HG03442 (cell line): ENCODE measurements at regions not wholly inside any gene's neighbourhood (a gene's known extent, or its start where the extent isn't known, plus 50 kb on each side); places are given as distances from the start of the nearest gene placed in this dataset.

Experiments
- ATAC-seq: cut with Tn5 transposase; IDR thresholded peaks from one replicate; pipeline ENCODE4 v1.9.1; 2021; ENCODE audit warnings: mild to moderate bottlenecking, moderate library complexity; ENCODE audit not compliant: unreplicated experiment

GRCh38 chr1:217091561-217091960 is 368.3 kb upstream of the ESRRG start:
- no peak for ATAC-seq

DNA sequence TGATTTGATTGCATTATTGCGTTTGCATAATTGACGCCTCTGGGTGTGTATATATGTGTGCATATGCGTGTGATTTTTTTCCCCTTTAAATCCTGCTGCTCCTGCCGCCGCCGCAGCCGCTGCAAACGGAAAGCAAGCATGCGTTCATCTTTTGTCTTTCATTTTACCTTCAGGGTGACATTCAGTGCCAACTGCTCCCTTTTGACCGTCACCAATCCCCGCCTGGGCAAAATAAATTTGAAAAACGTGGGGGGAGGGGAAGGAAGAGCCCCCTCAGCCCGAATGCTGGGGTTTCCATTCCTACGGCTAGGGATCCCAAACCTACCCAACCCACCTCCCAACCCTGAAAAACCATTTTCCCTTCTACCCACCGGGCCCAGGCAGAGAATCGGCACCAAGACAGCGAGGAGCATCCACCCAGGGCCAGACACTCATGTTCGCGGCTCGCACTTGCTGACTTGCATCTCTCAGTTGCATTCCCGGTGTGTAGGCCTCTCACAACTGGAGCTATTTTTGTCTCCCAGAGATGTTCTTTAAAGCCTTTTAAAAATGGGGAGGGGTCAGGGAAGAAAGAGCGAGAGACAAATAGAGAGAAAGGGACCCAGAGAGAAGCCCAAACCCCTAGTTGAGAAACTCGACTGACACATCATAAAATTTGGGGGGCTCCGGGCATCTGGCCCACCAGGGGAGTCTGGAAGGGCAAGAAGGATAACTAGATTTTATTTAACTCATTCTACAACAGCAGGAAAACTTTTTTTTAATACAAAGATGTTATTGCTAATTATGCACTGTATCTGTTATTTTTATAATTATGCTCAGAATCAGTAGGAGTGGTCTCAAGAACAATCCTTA is 367.1 kb upstream of the ESRRG start:
- no peak for ATAC-seq

GRCh38 chr1:217089361-217090014 is 366.3 kb upstream of the ESRRG start:
- ATAC-seq, result no peak

- ATAC-seq, result no peak
Measured at GRCh38 chr1:217088521-217089284, 365.5 kb upstream of the ESRRG start.

- no peak for ATAC-seq
Measured at GRCh38 chr1:217088011-217088410, 364.8 kb upstream of the ESRRG start.

GRCh38 chr1:217079584-217079983 is 356.4 kb upstream of the ESRRG start:
- ATAC-seq, result no peak

DNA sequence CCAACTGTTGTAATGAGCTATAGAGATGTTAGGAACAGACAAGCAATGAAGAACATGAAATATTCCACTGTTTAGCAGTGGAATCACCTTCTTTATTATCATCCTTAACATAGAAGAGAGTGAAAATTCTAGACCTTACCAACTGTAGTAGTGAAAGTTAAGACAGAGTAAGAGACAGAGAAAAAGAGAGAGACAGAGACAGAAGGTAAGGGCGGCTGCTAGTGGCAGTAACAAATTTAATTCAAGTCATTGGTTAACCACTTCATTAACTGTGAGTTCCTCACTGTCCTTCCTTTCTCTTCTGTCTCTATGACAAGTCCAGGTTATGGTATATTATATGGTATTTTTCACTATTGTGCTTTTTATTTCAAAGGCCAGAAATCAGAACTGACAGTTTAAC is 355.7 kb upstream of the ESRRG start:
- ATAC-seq, result no peak

DNA sequence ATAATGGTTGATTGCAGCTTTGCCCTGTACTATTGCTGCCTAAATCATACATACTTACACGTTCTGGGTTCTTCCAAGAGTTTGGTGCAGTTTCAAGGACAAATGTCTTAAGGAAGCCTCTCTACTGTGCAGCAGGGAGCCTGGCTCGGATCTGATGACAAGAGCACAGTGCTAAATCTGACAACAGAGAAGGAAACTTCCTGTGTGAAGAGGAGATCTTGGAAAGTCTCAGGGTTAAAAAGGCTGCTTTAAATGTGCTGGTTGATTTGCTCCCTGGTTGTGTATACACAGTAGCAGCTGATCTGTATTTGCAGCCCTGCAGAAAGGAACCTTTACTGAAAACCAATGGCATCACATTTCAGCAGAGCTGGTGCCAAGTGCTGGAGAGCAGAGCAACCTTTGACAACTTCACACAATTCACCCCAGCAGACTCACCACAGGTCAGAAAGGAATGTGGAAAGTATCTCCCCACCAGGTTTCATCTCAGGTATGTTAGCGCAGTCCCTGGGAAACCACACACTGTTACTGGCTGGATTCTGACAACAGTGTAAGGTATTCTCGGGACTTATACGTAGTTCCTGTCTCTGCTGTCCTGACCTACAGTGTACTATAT is 355.0 kb upstream of the ESRRG start:
- ATAC-seq, result no peak

- ATAC-seq, result no peak
Measured at GRCh38 chr1:217077426-217077825, 354.2 kb upstream of the ESRRG start.

GRCh38 chr1:217076902-217077301 is 353.7 kb upstream of the ESRRG start:
- ATAC-seq, result no peak

DNA sequence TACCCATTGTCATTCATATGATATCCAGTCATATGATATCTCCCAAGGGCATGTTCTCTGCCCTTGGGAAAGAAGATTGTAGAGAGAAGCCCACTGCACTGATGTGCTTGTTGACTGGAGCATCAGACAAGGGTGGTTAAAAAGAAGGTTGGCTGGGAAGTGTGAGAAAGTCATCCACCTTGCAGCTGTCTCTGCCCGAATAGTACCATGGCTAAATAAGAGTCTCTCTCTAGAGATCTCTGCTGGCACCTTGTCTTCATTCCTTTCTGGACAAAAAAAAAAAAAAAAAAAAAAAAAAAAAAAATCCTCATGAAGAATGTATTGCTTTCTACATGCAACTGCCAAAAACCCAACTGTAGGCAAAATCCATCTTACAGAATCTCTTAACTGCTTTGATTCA is 349.7 kb upstream of the ESRRG start:
- no peak for ATAC-seq

GRCh38 chr1:217067642-217068041 is 344.4 kb upstream of the ESRRG start:
- peak; percentile 71 for ATAC-seq

- no peak for ATAC-seq
Measured at GRCh38 chr1:217066794-217067193, 343.6 kb upstream of the ESRRG start.

GRCh38 chr1:217063172-217063908 is 340.1 kb upstream of the ESRRG start:
- no peak for ATAC-seq

GRCh38 chr1:217062586-217062985 is 339.4 kb upstream of the ESRRG start:
- ATAC-seq, result no peak

DNA sequence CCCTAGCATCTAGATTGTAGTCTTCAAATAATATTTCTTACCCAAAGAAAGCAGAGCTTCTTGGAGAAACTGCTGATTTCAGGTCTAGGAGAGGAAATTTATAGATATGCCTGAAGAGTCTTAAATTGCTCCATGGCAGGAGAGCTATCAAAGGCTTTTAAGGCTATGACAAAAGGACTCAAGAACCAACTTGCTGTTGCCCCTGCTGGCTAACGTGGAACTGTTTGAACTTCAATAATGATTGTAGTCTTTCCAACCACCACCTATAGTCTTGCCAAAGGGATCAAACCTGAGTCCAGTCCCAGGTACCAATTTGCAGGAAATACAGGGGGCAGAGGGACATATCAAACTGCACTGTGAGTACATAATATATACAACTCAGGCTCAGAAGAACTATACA is 336.2 kb upstream of the ESRRG start:
- no peak for ATAC-seq

DNA sequence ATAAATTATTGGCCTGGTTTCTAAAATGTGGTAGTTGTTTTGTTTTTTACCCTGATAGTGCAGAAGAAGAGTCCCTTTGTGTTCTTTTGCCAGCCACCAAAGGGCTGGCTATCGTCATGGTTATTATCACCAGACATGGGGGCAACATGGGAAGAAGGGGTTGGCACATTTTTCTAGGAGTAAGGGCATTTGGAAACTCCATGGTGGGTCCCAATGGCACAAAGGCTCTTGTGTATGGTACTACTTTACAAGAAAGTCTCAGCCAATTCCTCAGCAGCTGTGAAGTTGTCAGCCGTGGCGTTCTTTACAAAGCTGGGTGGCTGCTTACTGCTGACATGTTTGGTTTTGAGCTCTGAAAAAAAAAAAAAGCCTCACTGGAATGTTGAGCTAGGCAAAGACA is 330.4 kb upstream of the ESRRG start:
- ATAC-seq, result no peak

GRCh38 chr1:217052626-217053025 is 329.4 kb upstream of the ESRRG start:
- no peak for ATAC-seq

- ATAC-seq, result no peak
Measured at GRCh38 chr1:217052196-217052595, 329.0 kb upstream of the ESRRG start.

GRCh38 chr1:217049721-217050120 is 326.5 kb upstream of the ESRRG start:
- no peak for ATAC-seq

- no peak for ATAC-seq
Measured at GRCh38 chr1:217049081-217049480, 325.9 kb upstream of the ESRRG start.
